ENCODE measurements at regions not wholly inside any gene's neighbourhood (a gene's known extent, or its start where the extent isn't known, plus 50 kb on each side); places are given as distances from the start of the nearest gene placed in this dataset.

GRCh38 chr10:4721999-4722753 is 103.8 kb upstream of the AKR1E2 start (continued):
- no peak for TF ChIP-seq ZBTB49 (tag by site-specific recombination; IDR thresholded peaks at IDR 0.05; ENCODE audit: low read depth)
- no peak for TF ChIP-seq ZNF670 (tag by site-specific recombination; IDR thresholded peaks at IDR 0.05; ENCODE audit: low read depth)
- TF ChIP-seq ZFP69B (tag by site-specific recombination; IDR thresholded peaks at IDR 0.05) = no peak
- TF ChIP-seq ZNF174 (tag by site-specific recombination; IDR thresholded peaks at IDR 0.05) = no peak
- TF ChIP-seq ZNF157 (tag by site-specific recombination; IDR thresholded peaks at IDR 0.05) = no peak
- no peak for TF ChIP-seq ZNF266 (tag by site-specific recombination; IDR thresholded peaks at IDR 0.05; ENCODE audit: low read depth)
- no peak for TF ChIP-seq ZNF585B (tag by site-specific recombination; IDR thresholded peaks at IDR 0.05)
- TF ChIP-seq ZEB2 (tag by site-specific recombination; IDR thresholded peaks at IDR 0.05) = 0 out of 2 replicates have a peak, but pooled peaks have one; percentile 21
- TF ChIP-seq, protein P1, sequence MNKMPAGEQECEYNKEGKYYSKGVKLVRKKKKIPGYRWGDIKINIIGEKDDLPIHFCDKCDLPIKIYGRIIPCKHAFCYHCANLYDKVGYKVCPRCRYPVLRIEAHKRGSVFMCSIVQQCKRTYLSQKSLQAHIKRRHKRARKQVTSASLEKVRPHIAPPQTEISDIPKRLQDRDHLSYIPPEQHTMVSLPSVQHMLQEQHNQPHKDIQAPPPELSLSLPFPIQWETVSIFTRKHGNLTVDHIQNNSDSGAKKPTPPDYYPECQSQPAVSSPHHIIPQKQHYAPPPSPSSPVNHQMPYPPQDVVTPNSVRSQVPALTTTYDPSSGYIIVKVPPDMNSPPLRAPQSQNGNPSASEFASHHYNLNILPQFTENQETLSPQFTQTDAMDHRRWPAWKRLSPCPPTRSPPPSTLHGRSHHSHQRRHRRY (tag by site-specific recombination; IDR thresholded peaks at IDR 0.05) = no peak
- no peak for TF ChIP-seq KLF9 (tag by site-specific recombination; IDR thresholded peaks at IDR 0.05; ENCODE audit: low read depth)
- TF ChIP-seq ZNF324 (tag by site-specific recombination; IDR thresholded peaks at IDR 0.05) = no peak
- TF ChIP-seq, protein P2, sequence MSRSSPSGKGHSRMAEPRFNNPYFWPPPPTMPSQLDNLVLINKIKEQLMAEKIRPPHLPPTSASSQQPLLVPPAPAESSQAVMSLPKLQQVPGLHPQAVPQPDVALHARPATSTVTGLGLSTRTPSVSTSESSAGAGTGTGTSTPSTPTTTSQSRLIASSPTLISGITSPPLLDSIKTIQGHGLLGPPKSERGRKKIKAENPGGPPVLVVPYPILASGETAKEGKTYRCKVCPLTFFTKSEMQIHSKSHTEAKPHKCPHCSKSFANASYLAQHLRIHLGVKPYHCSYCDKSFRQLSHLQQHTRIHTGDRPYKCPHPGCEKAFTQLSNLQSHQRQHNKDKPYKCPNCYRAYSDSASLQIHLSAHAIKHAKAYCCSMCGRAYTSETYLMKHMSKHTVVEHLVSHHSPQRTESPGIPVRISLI (tag by site-specific recombination; IDR thresholded peaks at IDR 0.05) = 0 out of 2 replicates have a peak, but pooled peaks have one; percentile 56
- no peak for TF ChIP-seq ZNF785 (tag by site-specific recombination; IDR thresholded peaks at IDR 0.05)
- no peak for TF ChIP-seq BCL11A (tag by site-specific recombination; IDR thresholded peaks at IDR 0.05; ENCODE audit: low read depth)
- TF ChIP-seq, protein P3, sequence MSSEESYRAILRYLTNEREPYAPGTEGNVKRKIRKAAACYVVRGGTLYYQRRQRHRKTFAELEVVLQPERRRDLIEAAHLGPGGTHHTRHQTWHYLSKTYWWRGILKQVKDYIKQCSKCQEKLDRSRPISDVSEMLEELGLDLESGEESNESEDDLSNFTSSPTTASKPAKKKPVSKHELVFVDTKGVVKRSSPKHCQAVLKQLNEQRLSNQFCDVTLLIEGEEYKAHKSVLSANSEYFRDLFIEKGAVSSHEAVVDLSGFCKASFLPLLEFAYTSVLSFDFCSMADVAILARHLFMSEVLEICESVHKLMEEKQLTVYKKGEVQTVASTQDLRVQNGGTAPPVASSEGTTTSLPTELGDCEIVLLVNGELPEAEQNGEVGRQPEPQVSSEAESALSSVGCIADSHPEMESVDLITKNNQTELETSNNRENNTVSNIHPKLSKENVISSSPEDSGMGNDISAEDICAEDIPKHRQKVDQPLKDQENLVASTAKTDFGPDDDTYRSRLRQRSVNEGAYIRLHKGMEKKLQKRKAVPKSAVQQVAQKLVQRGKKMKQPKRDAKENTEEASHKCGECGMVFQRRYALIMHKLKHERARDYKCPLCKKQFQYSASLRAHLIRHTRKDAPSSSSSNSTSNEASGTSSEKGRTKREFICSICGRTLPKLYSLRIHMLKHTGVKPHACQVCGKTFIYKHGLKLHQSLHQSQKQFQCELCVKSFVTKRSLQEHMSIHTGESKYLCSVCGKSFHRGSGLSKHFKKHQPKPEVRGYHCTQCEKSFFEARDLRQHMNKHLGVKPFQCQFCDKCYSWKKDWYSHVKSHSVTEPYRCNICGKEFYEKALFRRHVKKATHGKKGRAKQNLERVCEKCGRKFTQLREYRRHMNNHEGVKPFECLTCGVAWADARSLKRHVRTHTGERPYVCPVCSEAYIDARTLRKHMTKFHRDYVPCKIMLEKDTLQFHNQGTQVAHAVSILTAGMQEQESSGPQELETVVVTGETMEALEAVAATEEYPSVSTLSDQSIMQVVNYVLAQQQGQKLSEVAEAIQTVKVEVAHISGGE (tag by site-specific recombination; conservative IDR thresholded peaks at IDR 0.05; ENCODE audit: low read depth) = no peak
- TF ChIP-seq ZNF629 (tag by site-specific recombination; IDR thresholded peaks at IDR 0.05) = peak; percentile 65
- TF ChIP-seq ZBTB6 (tag by site-specific recombination; IDR thresholded peaks at IDR 0.05) = no peak
- no peak for TF ChIP-seq KLF1 (tag by site-specific recombination; IDR thresholded peaks at IDR 0.05)
- TF ChIP-seq ZNF416 (tag by site-specific recombination; IDR thresholded peaks at IDR 0.05) = no peak
- TF ChIP-seq, protein P4, sequence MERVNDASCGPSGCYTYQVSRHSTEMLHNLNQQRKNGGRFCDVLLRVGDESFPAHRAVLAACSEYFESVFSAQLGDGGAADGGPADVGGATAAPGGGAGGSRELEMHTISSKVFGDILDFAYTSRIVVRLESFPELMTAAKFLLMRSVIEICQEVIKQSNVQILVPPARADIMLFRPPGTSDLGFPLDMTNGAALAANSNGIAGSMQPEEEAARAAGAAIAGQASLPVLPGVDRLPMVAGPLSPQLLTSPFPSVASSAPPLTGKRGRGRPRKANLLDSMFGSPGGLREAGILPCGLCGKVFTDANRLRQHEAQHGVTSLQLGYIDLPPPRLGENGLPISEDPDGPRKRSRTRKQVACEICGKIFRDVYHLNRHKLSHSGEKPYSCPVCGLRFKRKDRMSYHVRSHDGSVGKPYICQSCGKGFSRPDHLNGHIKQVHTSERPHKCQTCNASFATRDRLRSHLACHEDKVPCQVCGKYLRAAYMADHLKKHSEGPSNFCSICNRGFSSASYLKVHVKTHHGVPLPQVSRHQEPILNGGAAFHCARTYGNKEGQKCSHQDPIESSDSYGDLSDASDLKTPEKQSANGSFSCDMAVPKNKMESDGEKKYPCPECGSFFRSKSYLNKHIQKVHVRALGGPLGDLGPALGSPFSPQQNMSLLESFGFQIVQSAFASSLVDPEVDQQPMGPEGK (tag by site-specific recombination; IDR thresholded peaks at IDR 0.05) = no peak
- TF ChIP-seq PRDM6 (tag by site-specific recombination; IDR thresholded peaks at IDR 0.05) = peak; percentile 87
- no peak for TF ChIP-seq SP3 (tag by site-specific recombination; IDR thresholded peaks at IDR 0.05)
- no peak for TF ChIP-seq ZNF830 (tag by site-specific recombination; IDR thresholded peaks at IDR 0.05; ENCODE audit: low read depth)
- TF ChIP-seq ZNF19 (tag by site-specific recombination; IDR thresholded peaks at IDR 0.05; ENCODE audit: low read depth) = no peak
- no peak for TF ChIP-seq GLIS2 (tag by site-specific recombination; IDR thresholded peaks at IDR 0.05)
- TF ChIP-seq ZNF544 (tag by site-specific recombination; IDR thresholded peaks at IDR 0.05) = no peak
- no peak for TF ChIP-seq ZNF555 (tag by site-specific recombination; conservative IDR thresholded peaks at IDR 0.05)
